IMR-90 (cell line): ENCODE measurements at regions not wholly inside any gene's neighbourhood (a gene's known extent, or its start where the extent isn't known, plus 50 kb on each side); places are given as distances from the start of the nearest gene placed in this dataset.

Experiments
- ATAC-seq: fragments of 200-7000 bp; cut with Tn5 transposase; 2 replicates; pipeline ENCODE4 v1.9.1; 2020; ENCODE audit warnings: low read depth, mild to moderate bottlenecking, moderate library complexity
- BruUV-seq: library from RNA; stranded (reverse); fragments of 400-500 nt; replicated peaks from 2 replicates; lab custom pipeline; 2021; lab: Mats Ljungman, UMichigan
- CTCF ChIA-PET: fragments of 300-600 bp; formaldehyde crosslinking; extraction: SDS; loops from one replicate; lab custom pipeline; 2021; ENCODE audit warnings: antibody characterized with exemption; lab: Yijun Ruan, JAX
- POLR2A ChIA-PET: fragments of 300-600 bp; sonication (Branson Sonifier 250); formaldehyde crosslinking; loops from one replicate; lab custom pipeline; 2022; ENCODE audit warnings: antibody characterized with exemption; ENCODE audit not compliant: unreplicated experiment; lab: Charles Lee
- DNase-seq: peaks from one replicate; pipeline ENCODE4 v3.0.0; 2013
- H2AFZ ChIP-seq: replicated peaks from 2 replicates; pipeline ENCODE3; 2013; ENCODE audit warnings: low read length, mild to moderate bottlenecking; ENCODE audit not compliant: poor library complexity
- H2AK5ac ChIP-seq: 2 replicates; pipeline ENCODE4 v1.6.1; 2013; ENCODE audit warnings: low read depth, low read length, inconsistent platforms
- H2AK9ac ChIP-seq: replicated peaks from 2 replicates; pipeline ENCODE3; 2013; ENCODE audit warnings: mild to moderate bottlenecking, low read depth, low read length, moderate library complexity; ENCODE audit not compliant: poor library complexity
- H2BK120ac ChIP-seq: 2 replicates; pipeline ENCODE4 v1.6.1; 2013; ENCODE audit warnings: low read depth, low read length, inconsistent platforms
- H2BK15ac ChIP-seq: 3 replicates; pipeline ENCODE4 v1.6.1; 2013; ENCODE audit warnings: low read depth, low read length, inconsistent platforms
- H2BK20ac ChIP-seq: 2 replicates; pipeline ENCODE4 v1.6.1; 2013; ENCODE audit warnings: low read depth, mild to moderate bottlenecking, inconsistent platforms, low read length, moderate library complexity
- H2BK5ac ChIP-seq: 2 replicates; pipeline ENCODE4 v1.6.1; 2013; ENCODE audit warnings: mild to moderate bottlenecking, low read depth, low read length, inconsistent platforms; ENCODE audit not compliant: poor library complexity, severe bottlenecking
- H3K14ac ChIP-seq: replicated peaks from 2 replicates; pipeline ENCODE4 v1.6.1; 2013; ENCODE audit warnings: low read depth, low read length, inconsistent platforms
- H3K18ac ChIP-seq: 2 replicates; pipeline ENCODE4 v1.6.1; 2013; ENCODE audit warnings: low read depth, low read length, control low read depth
- H3K23ac ChIP-seq: 2 replicates; pipeline ENCODE4 v1.6.1; 2013; ENCODE audit warnings: low read depth, low read length, inconsistent platforms
- H3K27ac ChIP-seq: 2 replicates; pipeline ENCODE4 v1.5.1; 2013; ENCODE audit warnings: mild to moderate bottlenecking, control low read depth, low read length; ENCODE audit not compliant: insufficient read depth
- H3K27me3 ChIP-seq: 2 replicates; pipeline ENCODE4 v1.6.1; 2013; ENCODE audit warnings: low read length; ENCODE audit not compliant: control insufficient read depth, insufficient read depth
- H3K36me3 ChIP-seq: 2 replicates; pipeline ENCODE4 v1.6.1; 2013; ENCODE audit warnings: low read length, mixed read lengths; ENCODE audit not compliant: control insufficient read depth, insufficient read depth
- H3K4ac ChIP-seq: 2 replicates; pipeline ENCODE4 v1.6.1; 2013; ENCODE audit warnings: low read depth, low read length, inconsistent platforms
- H3K4me1 ChIP-seq: 2 replicates; pipeline ENCODE4 v1.6.1; 2013; ENCODE audit warnings: low read length, mixed read lengths; ENCODE audit not compliant: control insufficient read depth, insufficient read depth
- H3K4me2 ChIP-seq: 2 replicates; pipeline ENCODE4 v1.6.1; 2013; ENCODE audit warnings: low read depth, mild to moderate bottlenecking, control low read depth, low read length, moderate library complexity
- H3K4me3 ChIP-seq: 2 replicates; pipeline ENCODE4 v1.5.1; 2013; ENCODE audit warnings: low read depth, mild to moderate bottlenecking, control low read depth, low read length, moderate library complexity; ENCODE audit not compliant: insufficient read depth
- H3K56ac ChIP-seq: 2 replicates; pipeline ENCODE4 v1.6.1; 2013; ENCODE audit warnings: low read length, inconsistent platforms; ENCODE audit not compliant: insufficient read depth; ENCODE audit errors: extremely low read depth
- H3K79me1 ChIP-seq, 2 experiments: 2 replicates each; pipeline ENCODE4 v1.6.1; 2013; ENCODE audit warnings: low read length in 2 of 2, inconsistent platforms in 1 of 2, low read depth in 1 of 2
- H3K9ac ChIP-seq: 2 replicates; pipeline ENCODE4 v1.6.1; 2013; ENCODE audit warnings: low read depth, low read length, control low read depth
- H3K9me1 ChIP-seq: 2 replicates; pipeline ENCODE4 v1.6.1; 2013; ENCODE audit warnings: low read length, inconsistent platforms; ENCODE audit not compliant: insufficient read depth
- H3K9me3 ChIP-seq: 2 replicates; pipeline ENCODE4 v1.6.1; 2013; ENCODE audit warnings: low read length; ENCODE audit not compliant: control insufficient read depth, insufficient read depth
- H4K20me1 ChIP-seq: 2 replicates; pipeline ENCODE4 v1.6.1; 2013; ENCODE audit warnings: low read length, inconsistent platforms; ENCODE audit not compliant: insufficient read depth
- H4K5ac ChIP-seq: 2 replicates; pipeline ENCODE4 v1.6.1; 2013; ENCODE audit warnings: mild to moderate bottlenecking, low read depth, low read length, control low read depth
- H4K8ac ChIP-seq, 2 experiments: 2 replicates each; pipeline ENCODE4 v1.6.1; 2013; ENCODE audit warnings: low read depth in 2 of 2, low read length in 2 of 2, control low read depth in 1 of 2, inconsistent platforms in 1 of 2
- H4K91ac ChIP-seq: 2 replicates; pipeline ENCODE4 v1.6.1; 2013; ENCODE audit warnings: low read depth, low read length, inconsistent platforms; ENCODE audit not compliant: insufficient read depth
- BHLHE40 ChIP-seq: fragments of 150-350 bp; IDR thresholded peaks from 2 replicates; pipeline ENCODE4 v1.6.1; 2016; ENCODE audit warnings: mild to moderate bottlenecking, low read depth, low read length
- CEBPB ChIP-seq: IDR thresholded peaks from 2 replicates; pipeline ENCODE4 v1.6.1; 2012; ENCODE audit warnings: low read depth, low read length, improper control_type of control experiment
- CHD1 ChIP-seq: IDR thresholded peaks from 2 replicates; pipeline ENCODE4 v1.6.1; 2012; ENCODE audit warnings: low read depth, low read length, improper control_type of control experiment
- FOS ChIP-seq: fragments of 150-350 bp; IDR thresholded peaks from 2 replicates; pipeline ENCODE4 v1.6.1; 2016; ENCODE audit warnings: low read depth, low read length
- MAFK ChIP-seq: IDR thresholded peaks from 2 replicates; pipeline ENCODE4 v1.6.1; 2012; ENCODE audit warnings: low read depth, low read length, improper control_type of control experiment
- MAZ ChIP-seq: IDR thresholded peaks from 2 replicates; pipeline ENCODE4 v1.6.1; 2012; ENCODE audit warnings: low read depth, mild to moderate bottlenecking, low read length, improper control_type of control experiment, moderate library complexity, borderline replicate concordance
- MXI1 ChIP-seq: IDR thresholded peaks from 2 replicates; pipeline ENCODE4 v1.6.1; 2012; ENCODE audit warnings: low read depth, mild to moderate bottlenecking, low read length, moderate library complexity, borderline replicate concordance
- NFE2L2 ChIP-seq: fragments of 150-350 bp; IDR thresholded peaks from 2 replicates; pipeline ENCODE4 v1.6.1; 2016; ENCODE audit warnings: low read depth, mild to moderate bottlenecking, low read length
- RAD21 ChIP-seq: IDR thresholded peaks from 2 replicates; pipeline ENCODE4 v1.6.1; 2012; ENCODE audit warnings: low read length, improper control_type of control experiment
- RCOR1 ChIP-seq: IDR thresholded peaks from 2 replicates; pipeline ENCODE4 v1.6.1; 2012; ENCODE audit warnings: mild to moderate bottlenecking, low read length, improper control_type of control experiment; ENCODE audit not compliant: insufficient replicate concordance
- RFX5 ChIP-seq: IDR thresholded peaks from 2 replicates; pipeline ENCODE4 v1.8.0; 2012; ENCODE audit warnings: low read depth, mild to moderate bottlenecking, low read length, moderate library complexity
- SMC3 ChIP-seq: fragments of 150-350 bp; IDR thresholded peaks from 2 replicates; pipeline ENCODE4 v1.6.1; 2016; ENCODE audit warnings: low read depth, mild to moderate bottlenecking, antibody characterized with exemption, low read length, moderate library complexity
- WGBS, 2 experiments: methylation state at CpG; one replicate each; pipeline versions ENCODE4 v1.1.5 to v1.1.7; 2013; ENCODE audit warnings: missing lambda C conversion rate in 2 of 2; ENCODE audit not compliant: insufficient read length in 1 of 2; ENCODE audit errors: extremely low coverage in 2 of 2; 5-methylcytosine and 5-hydroxymethylcytosine counted together
- dilution Hi-C: fragments of 300-500 bp; cut with HindIII; formaldehyde crosslinking; loops from one replicate; pipeline ENCODE4 v1.14.3; 2018; ENCODE audit warnings: low sequenced_read_pairs; ENCODE audit not compliant: unreplicated experiment
- in situ Hi-C: fragments of 300-500 bp; cut with MboI; formaldehyde crosslinking; loops from 3 replicates; pipeline ENCODE4 v1.14.3; 2019; ENCODE audit warnings: low sequenced_read_pairs, inconsistent platforms, mixed read lengths
- intact Hi-C: fragments of 100-400 bp; cut with micrococcal nuclease; formaldehyde crosslinking; loops from 2 replicates; pipeline ENCODE4 v1.10.0; 2022
- TF ChIP-seq, protein P1 (sequence below): fragments of 150-350 bp; IDR thresholded peaks from 2 replicates; pipeline ENCODE4 v1.6.1; 2016; ENCODE audit warnings: low read depth, mild to moderate bottlenecking, low read length, moderate library complexity, borderline replicate concordance

GRCh38 chr15:95432878-95433405, 897.6 kb upstream of the NR2F2 start:
- ChIA-PET CTCF (no interaction called here), POLR2A (no interaction called here)
- Histone ChIP-seq H4K91ac (no peak overlapping the region), H3K4me2 (no peak overlapping the region), H3K27me3 (no peaks in the 10 kb centered on the region), H3K9me1 (no peaks in the 10 kb centered on the region), H3K36me3 (no peaks in the 10 kb centered on the region), H3K23ac (no peak overlapping the region), H2AFZ (no peak overlapping the region), H3K4me1 (no peaks in the 10 kb centered on the region), H4K8ac (no peak overlapping the region), H3K79me1 (no peaks in the 10 kb centered on the region), H2BK20ac (no peak overlapping the region), H3K4me3 (no peak overlapping the region), H4K5ac (no peak overlapping the region), H3K9me3 (no peaks in the 10 kb centered on the region), H2BK5ac (no peak overlapping the region), H3K56ac (no peak overlapping the region), H3K18ac (no peak overlapping the region), H3K9ac (no peak overlapping the region), H2AK5ac (no peak overlapping the region), H3K14ac (no peak overlapping the region), H2BK120ac (no peak overlapping the region), H2BK15ac (no peak overlapping the region), H2AK9ac (no peak overlapping the region), H3K4ac (no peak overlapping the region), H3K27ac (no peak overlapping the region), H4K20me1 (no peaks in the 10 kb centered on the region)
- no peak for ATAC-seq
- TF ChIP-seq CHD1 (no peak), FOS (no peak), RCOR1 (no peak), MXI1 (no peak), BHLHE40 (no peak), CEBPB (no peak), NFE2L2 (no peak), SMC3 (no peak), RAD21 (no peak), MAFK (no peak), MAZ (no peak), RFX5 (no peak)
- TF ChIP-seq, protein P1, sequence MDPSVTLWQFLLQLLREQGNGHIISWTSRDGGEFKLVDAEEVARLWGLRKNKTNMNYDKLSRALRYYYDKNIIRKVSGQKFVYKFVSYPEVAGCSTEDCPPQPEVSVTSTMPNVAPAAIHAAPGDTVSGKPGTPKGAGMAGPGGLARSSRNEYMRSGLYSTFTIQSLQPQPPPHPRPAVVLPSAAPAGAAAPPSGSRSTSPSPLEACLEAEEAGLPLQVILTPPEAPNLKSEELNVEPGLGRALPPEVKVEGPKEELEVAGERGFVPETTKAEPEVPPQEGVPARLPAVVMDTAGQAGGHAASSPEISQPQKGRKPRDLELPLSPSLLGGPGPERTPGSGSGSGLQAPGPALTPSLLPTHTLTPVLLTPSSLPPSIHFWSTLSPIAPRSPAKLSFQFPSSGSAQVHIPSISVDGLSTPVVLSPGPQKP: no peak
- no peak for DNase-seq
- in situ Hi-C loops: no loop called here
- dilution Hi-C loops: no loop called here
- no CpG with 5 or more reads among the region's 2 CpGs for WGBS, 2 experiments
- intact Hi-C loops: no loop called here
- no TSS peak for BruUV-seq
